Suprapubic skin (tissue), 4 donors: ENCODE measurements at regions not wholly inside any gene's neighbourhood (a gene's known extent, or its start where the extent isn't known, plus 50 kb on each side); places are given as distances from the start of the nearest gene placed in this dataset.
"Not testable (repeated sequence)": the region's sequence is repeated elsewhere in the genome, so short reads cannot be mapped to it uniquely, and the experiment has no call there.

Source experiments
- DNase-seq, 2 donors: peaks; one replicate each; pipeline ENCODE4 v3.0.0-alpha.2; 2019; ENCODE audit warnings: low spot score in 2 of 2
- H3K27ac ChIP-seq: fragments of 200-600 bp; sonication (generic); one replicate; pipeline ENCODE4 v1.5.1; 2019
- H3K27me3 ChIP-seq: fragments of 200-600 bp; sonication (generic); one replicate; pipeline ENCODE4 v1.5.1; 2019
- H3K36me3 ChIP-seq: fragments of 200-600 bp; sonication (generic); one replicate; pipeline ENCODE4 v1.5.1; 2019
- H3K4me1 ChIP-seq: fragments of 200-600 bp; sonication (generic); one replicate; pipeline ENCODE4 v1.5.1; 2019
- H3K4me3 ChIP-seq: fragments of 200-600 bp; sonication (generic); one replicate; pipeline ENCODE4 v1.5.1; 2019; ENCODE audit warnings: mild to moderate bottlenecking
- H3K9me3 ChIP-seq: fragments of 200-600 bp; sonication (generic); one replicate; pipeline ENCODE4 v1.5.1; 2019
- CTCF ChIP-seq, 2 donors: fragments of 200-600 bp in 1 of 2; fragments of 450-650 bp in 1 of 2; sonication (generic) in 1 of 2; IDR thresholded peaks; one replicate each; pipeline ENCODE4 v1.5.1; 2016 to 2019; ENCODE audit warnings: antibody characterized with exemption in 2 of 2, mild to moderate bottlenecking in 1 of 2, moderate library complexity in 1 of 2
- EP300 ChIP-seq: sonication (generic); formaldehyde crosslinking; IDR thresholded peaks from one replicate; pipeline ENCODE4 v1.6.1; 2017; ENCODE audit warnings: antibody characterized with exemption
- POLR2A ChIP-seq, 2 donors: fragments of 450-650 bp; IDR thresholded peaks; one replicate each; pipeline ENCODE4 v1.6.1; 2017; ENCODE audit warnings: antibody characterized with exemption in 2 of 2, mild to moderate bottlenecking in 2 of 2, moderate library complexity in 2 of 2
- POLR2AphosphoS5 ChIP-seq, 3 donors: sonication (generic); formaldehyde crosslinking; IDR thresholded peaks; one replicate each; pipeline ENCODE4 v1.6.1; 2017; ENCODE audit warnings: antibody characterized with exemption in 3 of 3
- WGBS: methylation state at CpG from one replicate; pipeline ENCODE4 v1.1.5; 2018; 5-methylcytosine and 5-hydroxymethylcytosine counted together

- DNase-seq, result no peak
- Histone ChIP-seq H3K4me1 (no peaks in the 10 kb centered on the region), H3K9me3 (no peaks in the 10 kb centered on the region), H3K4me3 (no peak overlapping the region), H3K27ac (no peak overlapping the region), H3K36me3 (no peaks in the 10 kb centered on the region), H3K27me3 (peaks cover 61% of the 10 kb centered on the region)
- WGBS, result 17% methylated on average over 17 of the region's 17 CpGs
- TF ChIP-seq EP300 (no peak), CTCF (IDR thresholded peaks at IDR 0.05) (no peak), POLR2A (IDR thresholded peaks at IDR 0.05) (no peak), POLR2AphosphoS5 (IDR thresholded peaks at IDR 0.05) (no peak)
Observed at GRCh38 chr6:27650620-27651370, 177.9 kb upstream of the ZNF184 start.

GRCh38 chr6:27644528-27644927, 171.6 kb upstream of the ZNF184 start:
- DNase-seq, result no peak
- H3K36me3 ChIP-seq, result no peaks in the 10 kb centered on the region
- TF ChIP-seq POLR2A (IDR thresholded peaks at IDR 0.05), result no peak
- no peak for TF ChIP-seq POLR2AphosphoS5 (IDR thresholded peaks at IDR 0.05)
- TF ChIP-seq CTCF (IDR thresholded peaks at IDR 0.05), result no peak
- no peak for TF ChIP-seq EP300
- no peak overlapping the region for H3K4me3 ChIP-seq
- WGBS, result 69% methylated on average over 6 of the region's 6 CpGs
- no peaks in the 10 kb centered on the region for H3K9me3 ChIP-seq
- no peaks in the 10 kb centered on the region for H3K4me1 ChIP-seq
- no peak overlapping the region for H3K27ac ChIP-seq
- peaks cover 31% of the 10 kb centered on the region for H3K27me3 ChIP-seq

- Histone ChIP-seq H3K36me3 (no peaks in the 10 kb centered on the region), H3K4me1 (no peaks in the 10 kb centered on the region), H3K4me3 (no peak overlapping the region), H3K9me3 (no peaks in the 10 kb centered on the region), H3K27me3 (peaks cover 23% of the 10 kb centered on the region), H3K27ac (no peak overlapping the region)
- no peak for DNase-seq
- TF ChIP-seq POLR2A (IDR thresholded peaks at IDR 0.05) (no peak), POLR2AphosphoS5 (IDR thresholded peaks at IDR 0.05) (no peak), CTCF (IDR thresholded peaks at IDR 0.05) (no peak), EP300 (no peak)
- WGBS, result 91% methylated on average over 12 of the region's 12 CpGs
Observed at GRCh38 chr6:27642744-27643456, 170.0 kb upstream of the ZNF184 start.

GRCh38 chr6:27635886-27636285, 163.0 kb upstream of the ZNF184 start:
- WGBS, result 78% methylated on average over 4 of the region's 4 CpGs
- not testable (repeated sequence) for H3K9me3 ChIP-seq, H3K4me1 ChIP-seq, H3K36me3 ChIP-seq, H3K27ac ChIP-seq, H3K4me3 ChIP-seq, DNase-seq
- H3K27me3 ChIP-seq, result peaks cover 54% of the 10 kb centered on the region

- not testable (repeated sequence) for H3K9me3 ChIP-seq, H3K27ac ChIP-seq, DNase-seq, H3K4me1 ChIP-seq, H3K4me3 ChIP-seq, H3K36me3 ChIP-seq
- WGBS, result 79% methylated on average over 4 of the region's 4 CpGs
- H3K27me3 ChIP-seq, result peaks cover 70% of the 10 kb centered on the region
Observed at GRCh38 chr6:27633221-27633688, 160.3 kb upstream of the ZNF184 start.

GRCh38 chr6:27631609-27631916, 158.7 kb upstream of the ZNF184 start:
- Histone ChIP-seq H3K36me3 (no peaks in the 10 kb centered on the region), H3K27ac (no peak overlapping the region), H3K27me3 (peaks cover 80% of the 10 kb centered on the region), H3K9me3 (no peaks in the 10 kb centered on the region), H3K4me3 (no peak overlapping the region), H3K4me1 (peaks cover 9% of the 10 kb centered on the region)
- DNase-seq, result no peak
- TF ChIP-seq EP300 (no peak), CTCF (IDR thresholded peaks at IDR 0.05) (no peak), POLR2A (IDR thresholded peaks at IDR 0.05) (no peak), POLR2AphosphoS5 (IDR thresholded peaks at IDR 0.05) (no peak)
- WGBS, result 85% methylated on average over 1 of the region's 1 CpG
